Right ventricle myocardium superior (tissue), 1 donor: ENCODE measurements at regions not wholly inside any gene's neighbourhood (a gene's known extent, or its start where the extent isn't known, plus 50 kb on each side); places are given as distances from the start of the nearest gene placed in this dataset.

ENCODE experiments used
- ATAC-seq: fragments of 200-7000 bp; cut with Tn5 transposase; one replicate; pipeline ENCODE4 v1.9.1; 2020; ENCODE audit warnings: mild to moderate bottlenecking; ENCODE audit not compliant: poor library complexity
- DNase-seq: peaks from one replicate; pipeline ENCODE4 v3.0.0-alpha.2; 2020
- intact Hi-C: fragments of 100-400 bp; cut with DNase I; formaldehyde crosslinking; loops from one replicate; pipeline ENCODE4 v1.11.2; 2022
- donor health status: DM: no; HTN: yes; CAD: no; lungs with severe emphysema.

DNA sequence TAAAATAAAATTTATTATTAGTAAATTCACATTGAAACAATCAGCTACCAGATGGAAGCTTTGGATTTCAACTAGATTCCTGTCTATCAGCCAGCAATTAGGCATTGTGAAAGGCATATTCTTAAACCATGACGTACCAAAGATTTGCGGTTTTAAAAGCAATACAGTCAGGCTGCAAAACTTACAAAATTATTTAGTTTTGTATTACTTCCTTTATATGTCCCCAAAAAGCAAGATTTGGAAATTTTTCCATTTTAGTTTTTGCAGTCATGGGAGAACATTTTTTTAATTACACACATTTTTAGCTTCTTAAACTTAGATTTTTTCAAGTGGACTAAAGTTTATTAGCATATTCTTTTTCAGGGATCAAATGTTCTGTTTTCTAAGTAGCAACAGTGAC, 225.0 kb upstream of the KITLG start:
- DNase-seq = no peak
- intact Hi-C loops = no loop called here
- no peak for ATAC-seq

DNA sequence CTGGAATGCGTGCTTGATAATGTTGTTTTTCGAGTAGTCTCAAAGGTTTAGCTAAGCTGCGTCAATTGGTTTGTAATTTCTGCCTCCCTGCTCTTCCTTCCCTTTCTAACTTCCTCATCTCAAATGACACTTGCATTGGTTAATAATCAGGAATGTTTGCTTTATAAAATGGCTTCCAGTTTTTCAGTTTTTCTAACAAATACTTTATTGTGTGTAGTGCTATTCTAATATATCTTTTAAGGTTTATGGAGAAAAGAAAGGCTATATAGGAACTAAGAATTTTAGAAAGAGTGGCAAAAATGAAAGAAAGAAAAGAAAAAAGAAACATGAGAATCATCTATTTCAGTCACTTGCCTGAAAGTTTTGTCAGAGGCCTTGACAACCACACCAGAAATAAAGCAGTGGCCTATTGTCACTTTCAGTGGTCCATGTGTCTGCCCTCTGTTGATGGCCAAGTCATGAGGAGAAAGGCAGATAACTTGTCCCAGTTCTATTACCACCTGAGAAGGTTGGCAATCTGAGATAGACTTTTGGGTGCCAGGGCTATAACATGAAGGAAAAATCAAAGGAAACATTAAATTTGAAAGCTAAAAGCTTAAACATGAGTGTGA, 221.9 kb upstream of the KITLG start:
- intact Hi-C loops = no loop called here
- ATAC-seq = no peak
- DNase-seq = no peak

DNA sequence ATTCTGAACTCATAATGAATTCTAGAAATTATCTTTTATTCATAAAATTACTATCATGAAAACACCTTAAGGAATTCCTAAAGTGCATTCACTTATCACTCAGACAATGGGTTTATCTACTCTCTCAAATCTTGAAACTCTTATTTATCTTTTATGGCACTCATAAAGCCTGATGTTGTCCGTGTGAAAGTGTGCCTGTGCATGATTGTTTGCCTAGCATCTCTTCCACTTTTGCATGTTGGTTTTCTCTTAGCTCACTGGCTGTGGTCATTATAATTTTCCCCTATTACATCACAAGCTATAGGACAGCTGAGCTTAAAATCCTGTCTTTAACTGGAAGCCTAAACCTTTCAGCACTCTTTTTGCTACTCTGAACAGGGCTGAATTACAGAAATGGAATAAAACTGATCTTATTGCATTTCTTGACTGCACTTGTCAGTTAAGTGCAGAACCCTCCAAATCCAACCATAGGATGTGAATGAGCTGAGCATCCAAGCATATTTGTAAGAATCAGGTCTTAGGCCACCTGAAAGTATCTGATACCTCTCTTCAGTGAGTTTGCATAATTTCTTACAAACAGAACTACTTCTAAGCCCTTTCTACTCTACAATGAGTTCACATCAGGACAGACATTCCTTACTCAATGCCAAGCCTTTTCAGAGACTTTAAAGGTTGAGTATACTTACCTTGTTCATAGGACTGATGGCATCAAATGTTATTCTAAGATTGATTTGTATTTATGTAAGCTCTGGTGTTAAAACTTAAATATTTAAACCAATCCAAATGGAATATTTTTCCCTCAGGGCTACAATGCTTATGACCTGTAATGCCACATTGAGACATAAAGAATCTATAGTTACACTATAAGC, 221.2 kb upstream of the KITLG start:
- DNase-seq (no peak), ATAC-seq (no peak)
- intact Hi-C loops = no loop called here

DNA sequence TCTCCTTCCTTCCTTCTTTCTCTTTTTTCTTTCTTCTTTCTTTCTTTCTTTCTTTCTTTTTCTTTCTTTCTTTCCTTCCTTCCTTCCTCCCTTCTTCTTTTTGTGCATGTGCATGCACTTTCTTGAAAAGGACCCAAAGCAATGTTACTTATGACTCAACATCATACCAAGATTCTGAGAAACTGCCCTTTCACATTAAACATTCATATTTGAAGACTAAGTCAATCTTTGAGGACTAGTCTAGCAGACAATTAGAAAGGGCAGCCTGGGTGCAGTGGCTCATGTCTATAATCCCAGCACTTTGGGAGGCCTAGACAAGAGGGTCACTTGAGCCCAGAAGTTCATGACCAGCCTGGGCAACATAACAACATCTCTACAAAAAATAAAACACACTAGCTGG, 212.8 kb upstream of the KITLG start:
- intact Hi-C loops = no loop called here
- DNase-seq (no peak), ATAC-seq (no peak)

DNA sequence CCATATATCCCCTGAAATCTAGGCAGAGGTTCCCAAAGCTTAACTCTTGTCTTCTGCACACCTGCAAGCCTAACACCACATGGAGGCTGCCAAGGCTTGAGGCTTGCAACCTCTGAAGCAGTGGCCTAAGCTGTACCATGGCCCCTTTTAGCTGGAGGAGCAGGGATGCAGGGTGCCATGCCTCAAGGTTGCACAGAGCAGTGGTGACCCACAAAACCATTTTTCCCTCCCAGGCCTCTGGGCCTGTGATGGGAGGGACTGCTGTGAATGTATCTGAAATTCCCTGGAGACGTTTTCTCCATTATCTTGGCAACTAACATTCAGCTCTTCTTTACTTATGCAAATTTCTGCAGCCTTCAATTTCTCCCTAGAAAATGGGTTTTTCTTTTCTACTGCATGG, 210.0 kb upstream of the KITLG start:
- no peak for ATAC-seq
- no peak for DNase-seq
- intact Hi-C loops = no loop called here

DNA sequence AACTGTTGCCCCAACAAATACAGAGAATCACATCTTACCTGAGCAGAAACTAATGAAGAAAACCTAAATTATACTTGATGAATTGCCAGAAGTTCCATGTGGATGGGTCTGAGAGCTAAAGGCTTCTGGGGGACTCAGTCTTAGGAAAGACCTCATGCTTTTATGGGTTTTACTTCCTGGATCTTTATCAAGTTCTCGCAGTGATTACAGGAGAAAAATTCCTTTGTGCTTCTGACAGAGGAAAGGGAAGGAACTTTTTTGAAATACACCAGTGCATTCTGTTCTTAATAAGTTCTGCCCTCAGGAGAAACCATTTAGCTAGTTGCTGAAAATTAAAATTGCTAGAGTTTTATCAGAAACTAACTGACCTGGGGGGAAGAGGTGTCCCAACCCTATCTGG, 203.9 kb upstream of the KITLG start:
- DNase-seq (no peak), ATAC-seq (no peak)
- intact Hi-C loops = no loop called here

DNA sequence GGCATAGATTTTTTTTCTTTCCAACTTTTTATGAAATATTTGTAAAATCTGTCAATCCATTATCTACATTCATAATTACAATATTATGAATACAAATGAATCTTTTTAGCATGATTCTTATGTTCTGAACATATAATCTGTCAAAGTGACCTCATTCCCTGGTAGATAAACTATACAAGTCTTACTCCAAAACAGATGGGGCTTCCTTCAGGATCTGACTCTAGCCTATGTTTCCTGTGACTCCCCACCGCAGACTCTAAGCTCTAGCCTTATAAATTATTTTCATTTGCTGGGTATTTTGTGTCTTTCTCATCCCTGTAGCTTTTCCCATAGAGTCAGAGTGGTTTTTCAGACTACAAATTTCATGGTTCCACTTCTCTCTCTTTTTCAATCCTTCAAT, 202.1 kb upstream of the KITLG start:
- intact Hi-C loops = no loop called here
- ATAC-seq (no peak), DNase-seq (no peak)

DNA sequence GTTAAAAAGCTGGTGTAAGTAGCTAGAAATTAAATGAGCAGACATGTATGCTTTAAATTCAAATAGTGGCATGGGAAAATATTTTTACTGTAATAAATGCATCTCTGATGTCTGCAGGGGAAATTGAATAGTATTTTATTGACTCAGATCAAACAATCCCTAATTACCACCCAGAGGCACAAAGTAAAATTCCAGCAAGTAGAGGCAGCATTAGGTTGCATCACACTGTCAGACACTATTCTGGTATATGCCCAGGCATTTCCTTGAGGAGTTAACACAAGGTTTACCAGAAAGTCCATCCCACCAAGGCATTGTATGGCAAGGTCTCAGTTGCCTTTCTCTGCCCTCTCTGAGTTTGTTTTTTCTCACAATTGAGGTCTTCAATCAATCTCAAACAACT, 201.6 kb upstream of the KITLG start:
- DNase-seq = no peak
- intact Hi-C loops = no loop called here
- no peak for ATAC-seq

DNA sequence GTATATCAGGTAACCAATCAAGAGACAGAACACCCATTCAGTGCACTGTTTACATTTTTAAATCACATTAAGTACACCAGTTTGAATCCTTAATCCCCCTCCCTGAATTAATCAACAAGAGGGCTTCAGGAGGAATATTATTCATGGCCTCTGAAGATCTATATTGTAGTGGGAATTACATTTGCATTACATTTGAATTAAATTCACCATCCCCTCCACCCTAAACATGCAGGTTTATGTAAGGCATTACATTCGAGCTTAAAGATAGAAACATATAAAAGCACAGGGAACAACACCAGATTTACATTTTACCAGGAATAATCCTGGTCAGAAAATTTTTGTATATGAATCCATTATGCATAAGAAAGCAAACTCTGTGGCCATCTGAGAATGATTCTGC, 197.8 kb upstream of the KITLG start:
- DNase-seq (no peak), ATAC-seq (no peak)
- intact Hi-C loops = no loop called here

DNA sequence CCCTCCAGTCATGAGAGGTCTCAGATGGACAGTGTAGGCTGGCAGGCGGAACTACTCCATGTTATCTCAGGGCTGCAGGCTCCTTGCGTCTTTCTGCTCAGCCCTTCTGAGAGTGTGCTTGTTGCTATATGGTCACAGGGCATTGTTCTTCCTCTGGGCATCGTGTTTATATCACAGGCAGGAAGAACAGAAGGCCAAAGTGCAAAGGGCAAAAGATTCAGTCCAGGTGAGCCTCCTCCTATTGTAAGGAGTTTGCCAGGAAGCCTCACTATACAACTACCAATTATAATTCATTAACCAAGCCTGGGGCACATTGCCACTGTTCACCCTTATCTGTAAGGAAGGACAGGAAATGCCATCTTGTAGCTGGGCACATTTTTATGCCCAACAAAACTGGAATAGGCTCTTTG, 195.5 kb upstream of the KITLG start:
- DNase-seq (no peak), ATAC-seq (no peak)
- intact Hi-C loops = no loop called here

DNA sequence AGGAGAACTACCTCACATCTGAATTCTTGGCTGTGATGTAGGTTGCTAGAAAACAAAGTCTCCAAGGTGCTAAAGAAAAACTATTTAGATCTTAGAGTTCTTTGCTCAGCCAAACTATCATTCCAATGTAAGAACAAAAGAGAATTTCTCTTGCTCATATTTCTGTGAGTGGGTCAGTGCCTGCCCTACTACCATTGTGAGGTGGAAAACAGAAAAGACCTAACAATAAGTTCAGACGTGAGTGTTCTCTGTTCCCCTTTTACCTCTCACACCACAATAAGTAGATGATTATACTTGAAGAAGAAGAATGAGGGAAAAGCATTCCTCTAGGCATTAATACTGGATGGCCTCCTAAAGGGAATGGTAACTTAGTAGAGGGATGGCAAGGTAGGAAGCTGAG, 187.4 kb upstream of the KITLG start:
- ATAC-seq (no peak), DNase-seq (no peak)
- intact Hi-C loops = no loop called here

DNA sequence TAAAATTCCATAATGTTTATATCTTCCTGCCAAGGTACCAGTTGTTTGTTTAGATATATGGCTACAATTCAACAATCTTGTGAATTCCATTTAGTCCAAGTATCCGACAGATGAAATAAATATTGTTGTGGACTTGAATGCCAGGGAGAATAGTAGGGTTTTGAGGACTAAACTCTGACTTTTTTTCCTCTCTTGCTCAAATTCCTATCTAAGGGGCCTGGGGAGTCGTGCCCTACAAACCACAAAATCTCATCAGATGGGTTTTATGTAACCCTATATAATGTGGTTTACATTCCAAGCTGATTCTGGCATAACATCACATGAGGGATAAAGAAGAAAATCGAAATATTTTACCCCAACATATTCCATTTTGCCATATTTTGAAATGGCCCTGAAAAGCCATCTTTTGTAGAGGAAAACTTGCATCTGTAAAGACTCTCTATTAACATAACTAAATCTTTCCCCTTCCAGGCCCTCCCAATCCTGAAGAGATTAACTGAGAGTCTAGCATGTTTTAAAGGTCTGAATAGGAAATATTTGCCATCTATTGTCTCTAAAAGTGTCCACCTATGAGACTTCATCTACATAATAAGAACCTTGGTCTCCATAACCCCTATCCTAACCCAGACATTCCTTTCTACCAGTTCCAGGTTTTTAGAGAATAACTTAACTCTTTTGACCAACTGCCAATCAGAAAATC, 184.7 kb upstream of the KITLG start:
- ATAC-seq = no peak
- intact Hi-C loops = no loop called here
- no peak for DNase-seq

DNA sequence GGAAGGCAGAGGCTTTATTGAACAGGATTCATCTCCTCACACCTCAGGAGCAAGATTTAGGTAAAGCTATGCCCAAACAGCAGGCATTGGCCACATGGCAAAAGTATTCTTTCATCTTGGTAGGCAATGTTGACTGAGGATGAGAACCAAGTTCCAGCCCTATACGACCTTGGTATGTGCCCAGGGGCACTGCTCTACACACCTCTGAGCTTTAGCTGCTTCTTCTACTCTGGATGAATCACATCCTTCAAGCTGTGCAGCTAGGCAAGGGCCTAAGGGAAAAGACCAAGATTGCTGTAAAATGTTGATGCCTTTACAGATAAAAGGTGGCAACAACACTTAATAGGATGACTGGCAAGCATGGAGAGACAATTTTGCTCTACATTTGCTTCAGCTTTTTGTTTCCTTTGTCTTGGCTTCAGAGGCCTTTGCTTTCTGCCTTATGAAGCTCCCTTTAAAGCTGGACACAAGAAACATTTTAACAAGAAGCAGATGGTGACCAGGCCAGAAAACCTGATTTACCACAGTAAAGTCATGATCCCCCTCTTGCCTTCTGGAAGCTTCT, 183.3 kb upstream of the KITLG start:
- no peak for DNase-seq
- intact Hi-C loops = no loop called here
- no peak for ATAC-seq

DNA sequence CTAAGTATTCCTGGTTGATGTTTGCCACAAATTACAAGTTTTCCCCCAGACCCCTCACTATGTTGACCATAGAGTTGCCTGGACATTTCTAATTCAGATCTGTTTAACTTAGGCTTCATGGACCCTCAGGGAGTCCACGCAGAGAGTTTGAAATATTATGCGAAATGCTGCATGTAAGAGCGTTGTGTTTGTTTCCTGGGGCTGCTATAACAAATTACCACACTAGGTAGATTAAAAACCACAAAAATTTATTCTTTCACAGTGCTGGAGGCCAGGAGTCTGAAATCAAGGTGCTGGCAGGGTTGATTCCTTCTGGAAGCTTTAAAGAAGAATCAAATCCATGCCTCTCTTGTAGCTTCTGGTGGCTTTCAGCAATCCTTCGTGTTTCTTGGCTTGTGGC, 177.9 kb upstream of the KITLG start:
- no peak for ATAC-seq
- intact Hi-C loops = no loop called here

DNA sequence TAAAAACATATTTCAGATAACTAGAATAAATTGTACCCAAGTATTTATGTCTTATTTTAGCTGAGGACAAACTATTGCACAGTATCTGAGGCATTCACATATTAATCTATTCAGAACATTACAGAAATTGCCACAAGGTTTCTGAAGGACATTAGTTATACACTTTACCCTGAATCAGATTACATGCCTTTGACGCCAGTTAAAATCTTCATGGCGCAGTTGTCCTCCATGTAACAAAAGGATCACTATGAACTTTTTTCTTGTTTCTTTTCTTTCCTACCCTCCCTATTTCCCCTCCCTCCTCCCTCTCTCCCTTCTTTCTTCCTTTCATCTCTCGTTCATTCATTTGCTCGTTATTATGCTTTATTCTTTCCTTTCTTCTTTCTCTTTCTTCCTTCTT, 176.6 kb upstream of the KITLG start:
- DNase-seq = no peak
- intact Hi-C loops = no loop called here

More for the DNA sequence above, 177.9 kb upstream of the KITLG start:
- no peak for DNase-seq

DNA sequence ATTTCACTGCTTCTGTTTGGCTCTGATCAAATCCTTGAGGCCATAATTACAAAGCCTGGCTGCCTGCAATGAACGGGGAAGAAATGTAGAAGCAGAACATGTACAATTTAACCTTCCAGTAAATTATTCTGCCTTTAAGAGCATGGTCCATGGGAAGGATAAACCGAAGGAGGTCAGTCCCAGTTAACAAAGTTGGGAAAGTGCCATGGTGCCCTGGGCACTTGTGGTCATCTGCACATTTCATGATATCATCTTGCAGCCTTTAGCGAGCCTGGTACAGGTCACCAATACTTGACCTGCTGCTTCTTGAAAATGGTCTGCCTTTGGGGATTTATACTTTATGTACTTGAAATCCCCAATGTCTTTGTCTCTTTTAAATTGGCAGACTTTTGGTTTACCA, 175.9 kb upstream of the KITLG start:
- intact Hi-C loops = no loop called here
- no peak for DNase-seq
- ATAC-seq = no peak

More for the DNA sequence above, 176.6 kb upstream of the KITLG start:
- no peak for ATAC-seq

DNA sequence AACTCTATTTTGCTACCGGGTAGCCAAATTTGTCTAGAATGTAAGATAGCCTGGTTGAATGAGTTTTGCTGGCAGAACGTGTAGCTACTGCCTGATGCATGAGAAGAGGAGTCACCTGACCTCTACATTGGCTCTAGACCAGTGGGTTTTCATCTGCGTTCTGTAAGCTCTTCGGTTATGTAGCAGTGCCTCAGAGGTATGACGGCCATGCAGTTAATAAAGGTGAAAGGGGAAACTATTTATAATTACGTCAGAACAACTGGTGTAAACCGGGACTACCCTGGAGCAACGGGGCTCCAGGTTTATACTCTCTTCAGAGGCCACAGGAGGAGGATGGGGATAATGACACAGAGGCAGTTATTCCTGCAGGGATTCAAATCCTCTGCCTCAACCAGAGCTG, 173.4 kb upstream of the KITLG start:
- no peak for DNase-seq
- intact Hi-C loops = no loop called here

DNA sequence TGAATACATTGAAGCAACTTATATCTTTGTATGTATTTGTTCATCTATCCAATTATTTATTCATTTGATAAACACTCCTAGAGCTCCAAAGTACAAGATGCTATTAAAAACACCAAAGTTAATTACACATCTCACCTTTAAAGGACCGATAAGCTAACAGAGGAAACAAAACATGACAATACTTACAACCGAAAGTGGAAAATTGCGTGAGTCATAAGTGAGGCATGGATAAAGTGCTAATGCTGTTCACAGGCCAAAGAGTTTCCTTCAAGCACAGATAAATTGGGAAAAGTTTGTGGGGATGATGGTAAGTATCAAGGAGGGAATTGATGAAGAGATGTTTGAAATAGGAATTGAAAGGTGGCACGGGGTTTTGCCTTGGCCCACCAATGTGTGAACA, 172.8 kb upstream of the KITLG start:
- DNase-seq (no peak), ATAC-seq (no peak)
- intact Hi-C loops = no loop called here

More for the DNA sequence above, 173.4 kb upstream of the KITLG start:
- ATAC-seq = no peak

DNA sequence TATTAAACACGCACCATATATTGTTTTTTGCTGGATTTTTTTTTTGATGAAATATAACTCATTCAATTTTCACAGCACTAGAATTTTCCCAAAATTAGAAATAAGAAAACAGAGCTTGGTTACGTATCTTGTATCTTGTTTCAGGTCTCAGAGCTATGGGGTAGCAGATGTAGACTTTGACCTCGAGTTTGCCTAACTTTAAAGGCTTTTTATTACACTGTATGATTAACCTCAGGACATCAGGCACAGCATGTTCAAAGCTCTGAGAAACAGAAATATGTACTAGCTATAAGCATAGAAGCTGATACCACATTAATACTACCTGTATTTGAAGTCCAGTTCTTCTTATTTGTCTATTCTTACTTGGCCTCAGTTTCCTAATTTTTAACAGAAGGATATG, 171.9 kb upstream of the KITLG start:
- DNase-seq (no peak), ATAC-seq (no peak)
- intact Hi-C loops = no loop called here
